Caco-2 (cell line): ENCODE measurements at regions not wholly inside any gene's neighbourhood (a gene's known extent, or its start where the extent isn't known, plus 50 kb on each side); places are given as distances from the start of the nearest gene placed in this dataset.
"Not testable (repeated sequence)": the region's sequence is repeated elsewhere in the genome, so short reads cannot be mapped to it uniquely, and the experiment has no call there.

Experiments used
- BruUV-seq: library from RNA; stranded (reverse); fragments of 400-500 nt; replicated peaks from 2 replicates; lab custom pipeline; 2021; lab: Mats Ljungman, UMichigan
- CTCF ChIA-PET: fragments of 300-600 bp; sonication (Branson Sonifier 250); formaldehyde crosslinking; loops from one replicate; lab custom pipeline; 2022; ENCODE audit warnings: antibody characterized with exemption; lab: Charles Lee
- POLR2A ChIA-PET: fragments of 300-600 bp; sonication (Branson Sonifier 250); formaldehyde crosslinking; loops from one replicate; lab custom pipeline; 2022; ENCODE audit warnings: antibody characterized with exemption; lab: Charles Lee
- DNase-seq, 2 experiments: peaks; one replicate each; pipeline versions ENCODE4 v3.0.0 to v3.0.0-alpha.2; 2020 to 2022
- H3K27me3 ChIP-seq: replicated peaks from 2 replicates; pipeline ENCODE4 v1.6.0; 2011; ENCODE audit warnings: low read length; ENCODE audit not compliant: control insufficient read depth, insufficient read depth
- H3K36me3 ChIP-seq: 2 replicates; pipeline ENCODE4 v1.5.1; 2011; ENCODE audit warnings: low read length; ENCODE audit not compliant: control insufficient read depth, insufficient read depth
- H3K4me1 ChIP-seq: fragments of 250-450 bp; sonication (Bioruptor Pico); 2 replicates; pipeline ENCODE4 v1.5.1; 2020; ENCODE audit warnings: mild to moderate bottlenecking
- H3K4me3 ChIP-seq: 2 replicates; pipeline ENCODE4 v1.5.1; 2011; ENCODE audit warnings: low read depth, mild to moderate bottlenecking, control low read depth, low read length
- H3K9me3 ChIP-seq: fragments of 250-450 bp; sonication (Bioruptor Pico); 2 replicates; pipeline ENCODE4 v1.5.1; 2020; ENCODE audit warnings: mild to moderate bottlenecking, moderate library complexity
- H3K27ac Mint-ChIP-seq: one replicate; pipeline ENCODE4 v1.8.0; 2022; ENCODE audit warnings: mixed read lengths; ENCODE audit not compliant: unreplicated experiment
- H3K27me3 Mint-ChIP-seq: one replicate; pipeline ENCODE4 v1.8.0; 2022; ENCODE audit warnings: mixed read lengths; ENCODE audit not compliant: insufficient read depth, unreplicated experiment
- H3K36me3 Mint-ChIP-seq: one replicate; pipeline ENCODE4 v1.8.0; 2022; ENCODE audit warnings: mild to moderate bottlenecking, mixed read lengths; ENCODE audit not compliant: insufficient read depth, unreplicated experiment
- H3K4me1 Mint-ChIP-seq: one replicate; pipeline ENCODE4 v1.8.0; 2022; ENCODE audit warnings: low read depth, mixed read lengths; ENCODE audit not compliant: unreplicated experiment
- H3K4me3 Mint-ChIP-seq: one replicate; pipeline ENCODE4 v1.8.0; 2022; ENCODE audit warnings: mild to moderate bottlenecking, moderate library complexity, mixed read lengths; ENCODE audit not compliant: unreplicated experiment
- H3K9me3 Mint-ChIP-seq: one replicate; pipeline ENCODE4 v1.8.0; 2022; ENCODE audit warnings: mixed read lengths; ENCODE audit not compliant: unreplicated experiment
- intact Hi-C: fragments of 100-400 bp; cut with micrococcal nuclease; formaldehyde crosslinking; loops from one replicate; pipeline ENCODE4 v1.10.0; 2022; ENCODE audit not compliant: unreplicated experiment
- TF ChIP-seq, protein P1 (sequence below), 2 experiments: fragments of 200-600 bp in 1 of 2; IDR thresholded peaks; 1 replicate in 1 of 2; 2 replicates in 1 of 2; pipeline versions ENCODE4 v1.5.1 to v1.8.0; 2011 to 2022; ENCODE audit warnings: antibody characterized with exemption in 1 of 2, control low read depth in 1 of 2, inconsistent platforms in 1 of 2, low read depth in 1 of 2, low read length in 1 of 2, mild to moderate bottlenecking in 1 of 2, moderate library complexity in 1 of 2; ENCODE audit not compliant: insufficient read depth in 1 of 2, severe bottlenecking in 1 of 2, unreplicated experiment in 1 of 2

DNA sequence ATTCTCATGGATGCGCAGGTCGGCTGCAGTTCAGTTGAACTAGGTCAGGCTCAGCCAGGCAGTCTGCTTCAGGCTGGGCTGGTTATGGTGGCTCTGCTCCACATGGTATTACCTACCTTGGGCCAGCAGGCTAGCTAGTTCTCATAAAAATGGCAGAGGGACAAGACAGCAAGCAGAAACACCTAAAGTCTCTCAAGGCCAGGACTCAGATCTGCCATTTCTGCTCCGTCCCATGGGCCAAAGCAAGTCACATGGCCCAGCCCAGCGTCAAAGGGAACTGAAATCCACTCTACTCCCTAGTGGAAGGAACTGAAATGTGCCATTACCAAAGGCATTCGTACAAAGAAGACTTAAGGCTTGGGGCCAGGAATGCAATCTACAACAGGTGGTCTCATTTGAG lies 160.0 kb downstream of the TMEM132E start:
- no TSS peak for BruUV-seq
- POLR2A ChIA-PET: no interaction called here
- TF ChIP-seq, protein P1, sequence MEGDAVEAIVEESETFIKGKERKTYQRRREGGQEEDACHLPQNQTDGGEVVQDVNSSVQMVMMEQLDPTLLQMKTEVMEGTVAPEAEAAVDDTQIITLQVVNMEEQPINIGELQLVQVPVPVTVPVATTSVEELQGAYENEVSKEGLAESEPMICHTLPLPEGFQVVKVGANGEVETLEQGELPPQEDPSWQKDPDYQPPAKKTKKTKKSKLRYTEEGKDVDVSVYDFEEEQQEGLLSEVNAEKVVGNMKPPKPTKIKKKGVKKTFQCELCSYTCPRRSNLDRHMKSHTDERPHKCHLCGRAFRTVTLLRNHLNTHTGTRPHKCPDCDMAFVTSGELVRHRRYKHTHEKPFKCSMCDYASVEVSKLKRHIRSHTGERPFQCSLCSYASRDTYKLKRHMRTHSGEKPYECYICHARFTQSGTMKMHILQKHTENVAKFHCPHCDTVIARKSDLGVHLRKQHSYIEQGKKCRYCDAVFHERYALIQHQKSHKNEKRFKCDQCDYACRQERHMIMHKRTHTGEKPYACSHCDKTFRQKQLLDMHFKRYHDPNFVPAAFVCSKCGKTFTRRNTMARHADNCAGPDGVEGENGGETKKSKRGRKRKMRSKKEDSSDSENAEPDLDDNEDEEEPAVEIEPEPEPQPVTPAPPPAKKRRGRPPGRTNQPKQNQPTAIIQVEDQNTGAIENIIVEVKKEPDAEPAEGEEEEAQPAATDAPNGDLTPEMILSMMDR (IDR thresholded peaks at IDR 0.05; ENCODE audit: insufficient read depth in 1 of 2, low read depth in 1 of 2, low read length in 1 of 2, severe bottlenecking in 1 of 2, unreplicated experiment in 1 of 2): no peak
- Mint-ChIP-seq H3K27ac (no peak overlapping the region), H3K36me3 (no peaks in the 10 kb centered on the region), H3K4me3 (no peak overlapping the region), H3K4me1 (no peaks in the 10 kb centered on the region), H3K27me3 (peaks cover 20% of the 10 kb centered on the region), H3K9me3 (no peaks in the 10 kb centered on the region)
- DNase-seq: no peak
- Histone ChIP-seq H3K9me3 (no peaks in the 10 kb centered on the region), H3K4me3 (no peak overlapping the region), H3K27me3 (peaks cover 1% of the 10 kb centered on the region; the same call in 1 of the 2 replicates), H3K4me1 (no peaks in the 10 kb centered on the region), H3K36me3 (no peaks in the 10 kb centered on the region)
- CTCF ChIA-PET: no interaction called here
- intact Hi-C loops: no loop called here

DNA sequence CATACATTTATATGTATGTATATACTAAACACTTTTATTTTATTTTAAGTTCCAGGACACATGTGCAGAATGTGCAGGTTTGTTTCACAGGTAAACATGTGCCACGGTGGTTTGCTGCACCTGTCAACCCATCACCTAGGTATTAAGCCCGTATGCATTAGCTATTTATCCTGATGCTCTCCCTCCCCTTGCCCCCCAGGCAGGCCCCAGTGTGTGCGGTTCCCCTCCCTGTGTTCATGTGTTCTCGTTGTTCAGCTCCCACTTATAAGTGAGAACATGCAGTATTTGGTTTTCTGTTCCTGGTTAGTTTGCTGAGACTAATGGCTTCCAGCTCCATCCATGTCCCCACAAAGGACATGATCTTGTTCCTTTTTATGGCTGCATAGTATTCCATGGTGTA lies 158.3 kb downstream of the TMEM132E start:
- H3K4me1 Mint-ChIP-seq, intact Hi-C loops, CTCF ChIA-PET, POLR2A ChIA-PET, H3K9me3 Mint-ChIP-seq, H3K4me1 ChIP-seq, H3K36me3 ChIP-seq, BruUV-seq, H3K9me3 ChIP-seq, H3K4me3 ChIP-seq, H3K36me3 Mint-ChIP-seq, H3K27ac Mint-ChIP-seq, DNase-seq, H3K27me3 ChIP-seq, H3K4me3 Mint-ChIP-seq: not testable (repeated sequence)
- peaks cover 16% of the 10 kb centered on the region for H3K27me3 Mint-ChIP-seq

DNA sequence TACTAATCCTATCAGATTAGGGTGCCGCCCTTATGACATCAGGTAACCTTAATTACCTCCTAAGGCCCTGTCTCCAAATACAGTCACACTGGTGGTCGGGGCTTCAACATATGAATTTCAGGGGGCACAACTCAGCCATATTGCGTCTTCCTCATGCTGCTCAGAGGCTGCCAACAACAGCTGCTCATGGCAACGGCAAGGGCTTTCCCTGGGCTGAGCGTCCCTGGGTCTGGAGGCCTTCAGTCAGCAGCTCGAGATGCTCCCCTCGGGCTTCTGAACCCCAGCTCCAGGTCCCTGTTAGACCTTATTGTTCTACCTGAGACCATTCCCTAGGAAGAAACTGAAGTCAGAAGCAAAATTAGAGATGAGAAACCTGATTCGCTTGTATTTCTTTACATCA lies 157.2 kb downstream of the TMEM132E start:
- Histone ChIP-seq H3K9me3 (no peaks in the 10 kb centered on the region), H3K4me1 (no peaks in the 10 kb centered on the region), H3K4me3 (no peak overlapping the region), H3K27me3 (peaks cover 3% of the 10 kb centered on the region; the same call in 1 of the 2 replicates), H3K36me3 (no peaks in the 10 kb centered on the region)
- POLR2A ChIA-PET: no interaction called here
- H3K36me3 Mint-ChIP-seq: no peaks in the 10 kb centered on the region
- peaks cover 9% of the 10 kb centered on the region for H3K27me3 Mint-ChIP-seq
- CTCF ChIA-PET: no interaction called here
- BruUV-seq: no TSS peak
- TF ChIP-seq, protein P1 (IDR thresholded peaks at IDR 0.05; ENCODE audit: insufficient read depth in 1 of 2, low read depth in 1 of 2, low read length in 1 of 2, severe bottlenecking in 1 of 2, unreplicated experiment in 1 of 2): no peak
- no peak for DNase-seq
- no peaks in the 10 kb centered on the region for H3K9me3 Mint-ChIP-seq
- no peaks in the 10 kb centered on the region for H3K4me1 Mint-ChIP-seq
- no peak overlapping the region for H3K4me3 Mint-ChIP-seq
- H3K27ac Mint-ChIP-seq: no peak overlapping the region
- intact Hi-C loops: no loop called here

DNA sequence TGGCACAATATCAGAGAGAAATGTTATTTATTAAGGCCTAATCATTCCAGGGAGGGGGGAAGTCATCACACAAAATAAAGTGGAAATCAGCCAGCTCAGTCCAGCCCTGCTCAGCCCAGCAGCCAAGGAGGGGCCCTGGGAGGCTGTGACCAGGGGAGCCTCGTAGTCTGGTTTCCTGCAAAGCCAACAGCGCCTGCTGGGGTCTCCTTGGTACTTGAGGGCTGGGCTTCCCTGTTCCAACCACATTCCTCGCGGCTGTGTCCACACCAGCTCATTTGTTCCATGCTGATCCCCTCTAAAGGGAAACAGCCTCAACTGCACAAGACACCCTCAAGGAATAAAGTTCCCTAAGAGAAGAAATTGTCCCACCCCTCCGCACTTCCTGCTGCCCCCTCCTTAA lies 154.0 kb downstream of the TMEM132E start:
- Mint-ChIP-seq H3K27ac (no peak overlapping the region), H3K4me1 (no peaks in the 10 kb centered on the region), H3K27me3 (peaks cover 12% of the 10 kb centered on the region), H3K4me3 (no peak overlapping the region), H3K9me3 (no peaks in the 10 kb centered on the region), H3K36me3 (no peaks in the 10 kb centered on the region)
- intact Hi-C loops: no loop called here
- no peak for DNase-seq
- no TSS peak for BruUV-seq
- peaks cover 1% of the 10 kb centered on the region; the same call in 1 of the 2 replicates for H3K27me3 ChIP-seq
- ChIA-PET POLR2A (no interaction called here), CTCF (no interaction called here)
- H3K36me3 ChIP-seq: no peaks in the 10 kb centered on the region
- H3K4me1 ChIP-seq: no peaks in the 10 kb centered on the region
- TF ChIP-seq, protein P1 (IDR thresholded peaks at IDR 0.05; ENCODE audit: insufficient read depth in 1 of 2, low read depth in 1 of 2, low read length in 1 of 2, severe bottlenecking in 1 of 2, unreplicated experiment in 1 of 2): no peak
- no peak overlapping the region for H3K4me3 ChIP-seq
- H3K9me3 ChIP-seq: no peaks in the 10 kb centered on the region
